ENCODE measurements at regions not wholly inside any gene's neighbourhood (a gene's known extent, or its start where the extent isn't known, plus 50 kb on each side); places are given as distances from the start of the nearest gene placed in this dataset.

DNA sequence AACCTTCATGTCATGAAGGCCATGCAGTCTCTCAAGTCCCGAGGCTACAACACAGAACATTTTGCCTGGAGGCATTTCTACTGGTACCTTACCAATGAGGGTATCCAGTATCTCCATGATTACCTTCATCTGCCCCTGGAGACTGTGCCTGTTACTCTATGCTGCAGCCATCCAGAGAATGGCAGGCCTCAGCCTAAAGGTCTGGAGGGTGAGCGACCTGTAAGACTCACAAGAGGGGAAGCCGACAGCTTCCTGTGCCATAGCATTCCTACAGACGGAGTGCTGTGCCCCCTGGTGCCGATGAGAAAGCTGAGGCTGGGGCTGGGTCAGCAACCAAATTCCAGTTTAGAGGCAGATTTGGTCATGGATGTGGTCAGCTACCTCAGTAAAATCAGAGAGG lies 51.3 kb upstream of the CADPS start:
- no peak for FAIRE-seq
- H3K27ac ChIP-seq (ENCODE audit: low read depth in 2 of 2, low read length in 2 of 2): no peak overlapping the region
- intact Hi-C loops (cut with DNase I): no loop called here

DNA sequence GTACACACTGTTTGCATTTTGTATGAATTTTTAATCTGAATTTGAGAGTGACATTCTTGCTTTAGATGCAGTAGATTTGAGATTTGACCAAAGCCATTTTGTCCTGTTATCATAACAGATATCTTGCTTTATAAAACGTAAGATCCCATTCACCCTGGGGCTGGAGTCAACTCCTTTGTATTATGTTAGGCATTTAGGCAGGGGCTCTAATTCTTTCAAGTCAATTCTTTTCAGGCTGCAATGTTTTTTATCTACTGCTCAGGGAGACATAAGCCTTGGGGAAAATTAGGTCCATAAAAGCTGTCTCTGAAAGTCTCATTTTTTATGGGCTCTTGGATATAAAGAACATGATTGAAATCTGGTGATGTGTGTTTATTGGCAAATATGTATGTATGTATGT lies 53.0 kb upstream of the CADPS start:
- Histone ChIP-seq H3K4me1 (ENCODE audit: control insufficient read depth in 2 of 3, insufficient read depth in 2 of 3, low read depth in 1 of 3, low read length in 3 of 3) (no peaks in the 10 kb centered on the region), H3K9ac (ENCODE audit: low read length in 3 of 3) (no peak overlapping the region), H3K27me3 (ENCODE audit: control insufficient read depth, insufficient read depth, low read length) (no peaks in the 10 kb centered on the region), H3K36me3 (ENCODE audit: control insufficient read depth in 2 of 3, insufficient read depth in 3 of 3, low read length in 3 of 3) (no peaks in the 10 kb centered on the region), H3K9me3 (ENCODE audit: control insufficient read depth in 2 of 3, insufficient read depth in 1 of 3, low read length in 3 of 3) (no peaks in the 10 kb centered on the region), H3K27ac (ENCODE audit: low read depth in 2 of 2, low read length in 2 of 2) (no peak overlapping the region), H3K4me3 (ENCODE audit: low read length in 3 of 3) (no peak overlapping the region)
- FAIRE-seq (no peak), DNase-seq (no peak)
- TF ChIP-seq, protein P1, sequence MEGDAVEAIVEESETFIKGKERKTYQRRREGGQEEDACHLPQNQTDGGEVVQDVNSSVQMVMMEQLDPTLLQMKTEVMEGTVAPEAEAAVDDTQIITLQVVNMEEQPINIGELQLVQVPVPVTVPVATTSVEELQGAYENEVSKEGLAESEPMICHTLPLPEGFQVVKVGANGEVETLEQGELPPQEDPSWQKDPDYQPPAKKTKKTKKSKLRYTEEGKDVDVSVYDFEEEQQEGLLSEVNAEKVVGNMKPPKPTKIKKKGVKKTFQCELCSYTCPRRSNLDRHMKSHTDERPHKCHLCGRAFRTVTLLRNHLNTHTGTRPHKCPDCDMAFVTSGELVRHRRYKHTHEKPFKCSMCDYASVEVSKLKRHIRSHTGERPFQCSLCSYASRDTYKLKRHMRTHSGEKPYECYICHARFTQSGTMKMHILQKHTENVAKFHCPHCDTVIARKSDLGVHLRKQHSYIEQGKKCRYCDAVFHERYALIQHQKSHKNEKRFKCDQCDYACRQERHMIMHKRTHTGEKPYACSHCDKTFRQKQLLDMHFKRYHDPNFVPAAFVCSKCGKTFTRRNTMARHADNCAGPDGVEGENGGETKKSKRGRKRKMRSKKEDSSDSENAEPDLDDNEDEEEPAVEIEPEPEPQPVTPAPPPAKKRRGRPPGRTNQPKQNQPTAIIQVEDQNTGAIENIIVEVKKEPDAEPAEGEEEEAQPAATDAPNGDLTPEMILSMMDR (IDR thresholded peaks at IDR 0.05; ENCODE audit: borderline replicate concordance, extremely low read depth, insufficient read depth): no peak
- intact Hi-C loops (cut with DNase I): no loop called here

More for the DNA sequence above, 51.3 kb upstream of the CADPS start:
- DNase-seq: no peak
- no peaks in the 10 kb centered on the region for H3K9me3 ChIP-seq (ENCODE audit: control insufficient read depth in 2 of 3, insufficient read depth in 1 of 3, low read length in 3 of 3)
- no peak overlapping the region for H3K4me3 ChIP-seq (ENCODE audit: low read length in 3 of 3)
- TF ChIP-seq, protein P1 (IDR thresholded peaks at IDR 0.05; ENCODE audit: borderline replicate concordance, extremely low read depth, insufficient read depth): no peak
- H3K4me1 ChIP-seq (ENCODE audit: control insufficient read depth in 2 of 3, insufficient read depth in 2 of 3, low read depth in 1 of 3, low read length in 3 of 3): no peaks in the 10 kb centered on the region
- no peaks in the 10 kb centered on the region for H3K36me3 ChIP-seq (ENCODE audit: control insufficient read depth in 2 of 3, insufficient read depth in 3 of 3, low read length in 3 of 3)
- no peak overlapping the region for H3K9ac ChIP-seq (ENCODE audit: low read length in 3 of 3)
- H3K27me3 ChIP-seq (ENCODE audit: control insufficient read depth, insufficient read depth, low read length): no peaks in the 10 kb centered on the region

DNA sequence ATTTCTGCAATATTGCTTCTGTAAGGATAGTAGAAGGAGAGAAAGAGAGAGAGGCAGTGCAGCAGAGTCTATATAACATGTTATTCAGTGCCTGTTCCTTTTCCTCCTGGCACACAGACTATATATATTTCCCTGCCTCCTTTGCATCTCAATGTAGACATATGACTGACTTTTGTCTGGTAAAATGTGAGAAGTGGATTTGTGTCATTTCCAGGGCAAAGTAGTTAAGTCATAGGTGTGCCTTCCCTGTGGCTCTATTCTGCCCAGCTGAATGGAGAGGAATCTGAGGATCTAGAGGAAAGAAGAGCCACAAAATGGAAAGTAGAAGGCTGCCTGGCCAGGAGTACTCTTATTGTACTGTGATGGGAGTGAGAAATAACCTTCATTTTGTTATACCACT lies 54.6 kb upstream of the CADPS start:
- Histone ChIP-seq H3K36me3 (ENCODE audit: control insufficient read depth in 2 of 3, insufficient read depth in 3 of 3, low read length in 3 of 3) (no peaks in the 10 kb centered on the region), H3K27me3 (ENCODE audit: control insufficient read depth, insufficient read depth, low read length) (no peaks in the 10 kb centered on the region), H3K4me3 (ENCODE audit: low read length in 3 of 3) (no peak overlapping the region), H3K4me1 (ENCODE audit: control insufficient read depth in 2 of 3, insufficient read depth in 2 of 3, low read depth in 1 of 3, low read length in 3 of 3) (no peaks in the 10 kb centered on the region), H3K9ac (ENCODE audit: low read length in 3 of 3) (no peak overlapping the region), H3K27ac (ENCODE audit: low read depth in 2 of 2, low read length in 2 of 2) (no peak overlapping the region), H3K9me3 (ENCODE audit: control insufficient read depth in 2 of 3, insufficient read depth in 1 of 3, low read length in 3 of 3) (no peaks in the 10 kb centered on the region)
- intact Hi-C loops (cut with DNase I): no loop called here
- TF ChIP-seq, protein P1 (IDR thresholded peaks at IDR 0.05; ENCODE audit: borderline replicate concordance, extremely low read depth, insufficient read depth): no peak
- FAIRE-seq: no peak
- DNase-seq: no peak

DNA sequence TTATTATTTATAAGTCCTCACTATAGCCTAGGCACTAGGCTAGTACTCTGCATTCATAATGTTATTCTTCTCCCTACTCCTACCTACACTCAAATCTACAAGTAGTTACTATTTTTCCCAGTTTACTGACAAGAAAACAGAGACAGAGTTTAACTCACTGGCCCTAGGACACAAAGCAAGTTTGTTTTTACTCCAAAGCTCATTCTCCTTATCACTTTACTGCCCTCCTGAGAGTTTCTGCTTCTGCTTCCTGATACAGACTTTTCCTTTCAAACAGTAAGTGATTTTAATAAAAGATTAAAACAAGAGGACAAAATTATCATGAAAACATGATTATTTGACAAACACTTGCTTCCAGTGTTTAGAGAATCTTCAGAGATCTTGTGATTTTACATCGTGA lies 60.6 kb upstream of the CADPS start:
- no peak for FAIRE-seq
- TF ChIP-seq, protein P1 (IDR thresholded peaks at IDR 0.05; ENCODE audit: borderline replicate concordance, extremely low read depth, insufficient read depth): no peak
- Histone ChIP-seq H3K9me3 (ENCODE audit: control insufficient read depth in 2 of 3, insufficient read depth in 1 of 3, low read length in 3 of 3) (peaks cover 0 to 10% (median 2%) of the 10 kb centered on the region in 3 donors), H3K4me3 (ENCODE audit: low read length in 3 of 3) (no peak overlapping the region), H3K4me1 (ENCODE audit: control insufficient read depth in 2 of 3, insufficient read depth in 2 of 3, low read depth in 1 of 3, low read length in 3 of 3) (no peaks in the 10 kb centered on the region), H3K36me3 (ENCODE audit: control insufficient read depth in 2 of 3, insufficient read depth in 3 of 3, low read length in 3 of 3) (no peaks in the 10 kb centered on the region), H3K27ac (ENCODE audit: low read depth in 2 of 2, low read length in 2 of 2) (no peak overlapping the region), H3K9ac (ENCODE audit: low read length in 3 of 3) (no peak overlapping the region), H3K27me3 (ENCODE audit: control insufficient read depth, insufficient read depth, low read length) (no peaks in the 10 kb centered on the region)
- intact Hi-C loops (cut with DNase I): no loop called here
- no peak for DNase-seq
